Skin epidermis (tissue), 12 donors: ENCODE measurements at regions not wholly inside any gene's neighbourhood (a gene's known extent, or its start where the extent isn't known, plus 50 kb on each side); places are given as distances from the start of the nearest gene placed in this dataset.

Experiments used
- H3K27ac ChIP-seq, 21 experiments: fragments of 200-600 bp; sonication (generic) in 11 of 21; one replicate each; pipeline ENCODE4 v1.5.0; 2020; ENCODE audit warnings: mild to moderate bottlenecking in 3 of 21, inconsistent platforms in 2 of 21, moderate library complexity in 2 of 21
- H3K4me3 ChIP-seq, 7 experiments: fragments of 200-600 bp; sonication (generic) in 2 of 7; one replicate each; pipeline ENCODE4 v1.5.0; 2020; ENCODE audit warnings: inconsistent platforms in 2 of 7, mild to moderate bottlenecking in 2 of 7, moderate library complexity in 1 of 7

GRCh38 chr3:166195808-166196207 is 358.6 kb upstream of the BCHE start:
- Histone ChIP-seq H3K27ac (no peak overlapping the region), H3K4me3 (no peak overlapping the region)

- Histone ChIP-seq H3K4me3 (no peak overlapping the region), H3K27ac (no peak overlapping the region)
Observed at GRCh38 chr3:166191411-166191810, 354.2 kb upstream of the BCHE start.

- no peak overlapping the region for H3K27ac ChIP-seq
- no peak overlapping the region for H3K4me3 ChIP-seq
Observed at GRCh38 chr3:166190360-166190759, 353.1 kb upstream of the BCHE start.

DNA sequence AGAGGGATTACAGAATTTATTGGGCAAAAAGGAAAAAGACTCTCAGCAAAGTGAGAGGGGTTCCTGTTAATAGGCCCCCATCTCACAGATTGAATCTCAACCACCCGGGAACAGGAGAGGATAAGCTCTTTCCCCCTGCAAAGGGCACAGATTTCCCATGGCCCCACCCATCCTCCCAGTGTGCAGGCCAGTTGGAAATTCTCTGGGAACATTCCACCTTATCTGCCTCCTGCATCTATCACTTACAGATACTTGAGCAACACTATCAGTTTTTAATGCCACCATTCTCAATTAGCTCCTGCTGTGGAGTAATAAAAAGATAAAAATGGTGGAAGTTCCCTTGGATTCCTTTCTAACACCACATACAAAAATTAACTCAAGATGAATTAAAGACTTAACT is 350.0 kb upstream of the BCHE start:
- H3K27ac ChIP-seq: no peak overlapping the region
- no peak overlapping the region for H3K4me3 ChIP-seq

DNA sequence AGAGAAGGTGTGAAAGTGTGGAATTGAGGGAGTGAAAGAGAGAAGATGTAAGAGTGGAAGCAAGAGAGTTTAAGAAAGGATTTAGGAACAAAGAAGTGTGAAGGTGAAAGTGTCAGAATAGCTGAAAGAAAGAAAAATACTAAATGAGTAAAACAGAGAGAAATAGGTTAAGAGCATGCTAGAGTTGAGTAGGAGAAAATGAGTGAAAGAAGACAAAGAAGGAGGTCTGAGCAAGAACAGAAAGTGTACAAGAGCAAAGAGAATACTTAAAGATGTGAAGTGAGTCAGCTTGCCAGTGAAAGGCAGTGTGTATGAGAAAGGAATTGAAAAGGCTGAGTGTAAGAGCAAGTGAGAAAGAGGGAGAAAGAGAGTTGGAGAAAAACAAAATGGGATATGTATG is 348.8 kb upstream of the BCHE start:
- Histone ChIP-seq H3K27ac (no peak overlapping the region), H3K4me3 (no peak overlapping the region)

- H3K4me3 ChIP-seq: no peak overlapping the region
- no peak overlapping the region for H3K27ac ChIP-seq
Observed at GRCh38 chr3:166177130-166177529, 339.9 kb upstream of the BCHE start.

GRCh38 chr3:166171695-166172094 is 334.5 kb upstream of the BCHE start:
- Histone ChIP-seq H3K4me3 (no peak overlapping the region), H3K27ac (no peak overlapping the region)

DNA sequence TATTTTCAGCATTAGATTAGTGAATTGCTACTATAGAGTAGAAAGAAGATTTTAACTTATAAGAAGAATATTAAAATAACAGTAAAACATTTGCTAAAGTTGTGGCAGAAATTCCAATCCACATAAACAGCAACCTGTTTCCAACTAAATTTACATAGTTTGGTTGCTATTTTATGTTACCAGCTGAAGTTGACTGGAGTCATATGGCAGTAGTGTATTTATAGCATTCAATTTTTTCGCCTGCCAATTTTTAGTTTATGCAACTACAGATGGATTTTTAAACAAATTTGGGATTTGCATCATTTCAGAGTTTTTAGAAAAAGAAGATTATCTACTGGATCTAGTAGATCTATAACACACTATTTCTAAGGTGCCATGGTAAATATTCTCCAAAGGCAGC is 332.5 kb upstream of the BCHE start:
- no peak overlapping the region for H3K27ac ChIP-seq
- H3K4me3 ChIP-seq: no peak overlapping the region

DNA sequence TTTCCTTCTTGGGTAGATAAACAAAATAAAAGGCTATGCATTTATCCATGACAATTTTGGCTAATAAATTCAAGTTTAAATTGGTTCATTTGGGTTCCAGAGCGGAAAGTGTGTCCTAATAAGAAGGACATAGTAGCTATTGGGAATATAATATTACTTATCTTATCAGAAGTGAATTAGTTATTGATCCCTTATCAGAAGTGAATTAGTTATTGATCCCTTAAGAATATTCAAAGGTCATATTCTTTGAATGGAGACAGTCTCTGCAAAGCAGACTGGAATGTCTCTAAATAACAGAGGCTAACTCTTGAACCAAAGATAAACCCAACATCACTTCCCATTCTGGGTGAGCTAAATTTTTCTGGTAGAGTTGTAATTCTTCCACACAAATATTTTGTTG is 290.7 kb upstream of the BCHE start:
- no peak overlapping the region for H3K27ac ChIP-seq
- no peak overlapping the region for H3K4me3 ChIP-seq

DNA sequence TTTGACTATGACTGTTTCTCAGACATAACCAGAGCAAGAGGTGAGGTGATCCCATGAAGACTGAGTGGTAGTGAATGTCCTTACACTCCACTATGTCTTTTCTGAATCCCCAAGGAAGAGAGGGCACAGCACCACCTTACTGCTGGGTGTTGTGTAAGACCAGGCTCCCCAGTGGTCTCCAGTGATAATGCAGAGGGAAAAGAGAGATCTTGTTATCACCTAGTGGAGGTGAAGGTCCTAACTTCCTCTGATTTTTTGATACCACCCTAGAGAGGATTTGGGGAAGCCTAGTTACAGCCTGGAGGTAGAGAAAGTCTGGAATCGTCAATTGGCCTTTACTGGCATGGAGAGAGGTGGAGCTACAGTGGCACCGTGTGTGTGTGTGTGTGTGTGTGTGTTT is 288.0 kb upstream of the BCHE start:
- H3K27ac ChIP-seq: no peak overlapping the region
- no peak overlapping the region for H3K4me3 ChIP-seq

DNA sequence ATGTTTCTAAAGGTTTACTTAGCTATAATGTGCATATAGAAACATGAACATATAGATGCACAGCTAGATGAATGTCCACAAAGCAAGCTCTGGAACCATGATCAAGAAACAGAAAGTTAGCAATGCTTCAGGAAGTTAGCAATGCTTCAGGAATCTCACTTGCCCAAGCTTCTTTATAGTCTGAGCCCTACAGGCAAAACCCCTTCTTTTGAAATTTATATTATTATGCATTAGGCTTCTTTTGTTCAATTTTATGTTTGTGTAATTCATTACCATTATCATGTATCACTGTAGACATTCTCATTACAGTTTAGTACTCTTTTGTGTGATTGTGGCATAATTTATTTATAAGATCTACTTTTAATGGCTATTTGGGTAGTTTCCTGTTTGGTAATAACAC is 286.4 kb upstream of the BCHE start:
- Histone ChIP-seq H3K4me3 (no peak overlapping the region), H3K27ac (no peak overlapping the region)

DNA sequence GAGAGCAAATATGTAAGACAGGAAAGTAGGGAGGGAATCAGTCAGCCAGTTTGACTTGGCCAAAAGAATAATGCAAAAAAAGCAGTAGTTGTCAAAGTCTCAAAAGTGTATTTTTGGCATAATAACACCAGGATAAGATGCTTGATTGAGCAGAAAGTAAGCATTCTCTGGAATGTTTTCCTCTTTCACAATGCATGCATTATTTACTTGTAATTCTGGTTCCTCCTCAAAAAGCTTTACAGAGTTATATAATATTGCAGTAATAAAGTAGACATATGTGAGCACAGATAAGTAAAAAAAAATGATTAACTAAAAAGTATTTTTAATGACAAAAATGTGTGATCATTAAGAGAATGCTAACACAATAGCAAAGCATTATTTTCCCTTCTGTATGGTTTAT is 285.9 kb upstream of the BCHE start:
- no peak overlapping the region for H3K4me3 ChIP-seq
- H3K27ac ChIP-seq: no peak overlapping the region

- Histone ChIP-seq H3K4me3 (no peak overlapping the region), H3K27ac (no peak overlapping the region)
Observed at GRCh38 chr3:166118049-166118448, 280.8 kb upstream of the BCHE start.

GRCh38 chr3:166114448-166114847 is 277.2 kb upstream of the BCHE start:
- Histone ChIP-seq H3K4me3 (no peak overlapping the region), H3K27ac (no peak overlapping the region)

GRCh38 chr3:166111562-166111961 is 274.3 kb upstream of the BCHE start:
- Histone ChIP-seq H3K4me3 (no peak overlapping the region), H3K27ac (no peak overlapping the region)

DNA sequence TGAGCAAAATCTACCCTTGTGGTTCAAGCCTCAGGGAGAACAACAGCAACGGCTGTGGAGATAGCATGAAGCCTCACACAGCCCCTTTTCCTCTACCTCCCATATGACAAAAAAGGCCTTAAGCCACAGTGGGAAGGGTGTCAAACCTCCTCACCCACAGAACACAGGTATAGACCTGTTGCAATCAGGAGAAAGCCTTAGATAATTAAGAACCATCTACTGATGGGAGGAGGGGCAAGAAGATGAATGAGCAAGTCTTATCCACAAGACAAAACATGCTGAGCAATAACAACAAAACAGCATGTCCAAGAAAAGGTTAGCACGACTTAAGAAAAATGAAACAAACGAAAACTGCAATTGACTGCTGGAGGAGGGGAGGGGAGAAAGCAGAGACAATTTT is 272.9 kb upstream of the BCHE start:
- Histone ChIP-seq H3K27ac (no peak overlapping the region), H3K4me3 (no peak overlapping the region)

- Histone ChIP-seq H3K4me3 (no peak overlapping the region), H3K27ac (no peak overlapping the region)
Observed at GRCh38 chr3:166104938-166105337, 267.7 kb upstream of the BCHE start.

DNA sequence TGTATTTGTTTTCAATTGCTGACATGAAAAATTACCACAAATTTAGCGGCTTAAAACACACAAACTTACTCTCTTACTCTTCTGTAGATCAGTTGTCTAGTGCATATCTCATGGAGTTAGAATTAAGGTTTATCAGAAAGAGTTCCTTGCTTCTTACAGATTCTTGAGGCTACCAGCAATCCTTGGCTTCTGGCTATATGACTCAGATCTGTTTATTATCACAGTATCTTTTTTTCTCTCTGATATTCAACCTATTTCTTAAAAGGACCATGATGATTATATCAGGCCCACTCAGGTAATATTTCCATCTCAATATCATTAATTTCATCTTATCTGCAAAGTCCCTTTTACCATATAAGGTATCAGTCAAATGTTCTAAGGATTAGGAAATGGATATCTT is 263.5 kb upstream of the BCHE start:
- no peak overlapping the region for H3K4me3 ChIP-seq
- H3K27ac ChIP-seq: no peak overlapping the region

DNA sequence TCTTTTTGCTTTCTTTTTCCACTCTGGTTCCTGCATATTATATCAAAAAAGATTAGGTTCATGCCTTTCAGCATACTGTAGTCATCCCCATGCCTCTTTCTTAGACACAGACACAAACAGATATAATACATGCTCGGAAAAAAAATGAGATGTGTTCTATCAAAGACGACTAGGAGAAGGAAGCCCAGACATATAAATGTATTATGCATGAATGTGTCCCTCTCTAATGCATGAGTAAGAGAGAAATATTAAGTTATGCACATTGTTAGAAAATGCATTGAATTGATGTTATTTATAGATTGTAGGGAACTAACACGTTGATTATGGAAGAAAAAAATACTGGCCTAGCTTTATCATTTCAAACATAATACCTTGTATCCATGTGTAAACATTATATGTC is 252.4 kb upstream of the BCHE start:
- H3K27ac ChIP-seq: no peak overlapping the region
- no peak overlapping the region for H3K4me3 ChIP-seq

GRCh38 chr3:166085164-166085856 is 248.1 kb upstream of the BCHE start:
- Histone ChIP-seq H3K27ac (no peak overlapping the region), H3K4me3 (no peak overlapping the region)

- Histone ChIP-seq H3K27ac (no peak overlapping the region), H3K4me3 (no peak overlapping the region)
Observed at GRCh38 chr3:166080096-166080495, 242.9 kb upstream of the BCHE start.

GRCh38 chr3:166071831-166072230 is 234.6 kb upstream of the BCHE start:
- Histone ChIP-seq H3K4me3 (no peak overlapping the region), H3K27ac (no peak overlapping the region)
